ENCODE measurements at regions not wholly inside any gene's neighbourhood (a gene's known extent, or its start where the extent isn't known, plus 50 kb on each side); places are given as distances from the start of the nearest gene placed in this dataset.

- TF ChIP-seq CTCF (conservative IDR thresholded peaks at IDR 0.05; ENCODE audit: low read depth in 2 of 2) (no peak), ZNF331 (CRISPR knock-in tag; IDR thresholded peaks at IDR 0.05; ENCODE audit: low read depth) (no peak), REST (IDR thresholded peaks at IDR 0.05; ENCODE audit: unreplicated experiment) (no peak), EZH2 (IDR thresholded peaks at IDR 0.05; ENCODE audit: low read depth, unreplicated experiment) (no peak), ZNF114 (CRISPR knock-in tag; IDR thresholded peaks at IDR 0.05) (no peak), POLR2AphosphoS5 (IDR thresholded peaks at IDR 0.05; ENCODE audit: low read depth) (no peak), CREB1 (CRISPR knock-in tag; IDR thresholded peaks at IDR 0.05; ENCODE audit: low read depth) (no peak)
These were observed 535.7 kb upstream of the ZEB2 start for GRCh38 chr2:145055651-145056050.

Measured in GM23338 (cell line).